ENCODE measurements at regions not wholly inside any gene's neighbourhood (a gene's known extent, or its start where the extent isn't known, plus 50 kb on each side); places are given as distances from the start of the nearest gene placed in this dataset.

- WGBS (ENCODE audit: insufficient coverage, low coverage, missing lambda C conversion rate), result 0% methylated on average over 4 of the region's 4 CpGs
- POLR2A ChIA-PET, result no interaction called here
- CTCF ChIA-PET (ENCODE audit: low intra/inter-chr PET ratio), result no interaction called here
- no peak overlapping the region for H3K4me2 ChIP-seq (ENCODE audit: insufficient read depth, low read length)
- no peaks in the 10 kb centered on the region for H4K20me1 ChIP-seq (replicated peaks; ENCODE audit: control insufficient read depth, insufficient read depth, low read length)
- no peaks in the 10 kb centered on the region for H3K36me3 ChIP-seq (ENCODE audit: control insufficient read depth, insufficient read depth, low read length)
- intact Hi-C loops (cut with micrococcal nuclease) (no loop called here), in situ Hi-C loops (cut with MboI) (no loop called here)
- FAIRE-seq (no peak), ATAC-seq (no peak), DNase-seq (ENCODE audit: extremely low read depth in 1 of 4, low spot score in 3 of 4) (no peak)
- no peak overlapping the region for H3K4me3 ChIP-seq
- BruUV-seq (replicated peaks), result no TSS peak
- no peaks in the 10 kb centered on the region for H3K79me2 ChIP-seq (ENCODE audit: control insufficient read depth, insufficient read depth, low read length)
- H3K27me3 ChIP-seq (ENCODE audit: control insufficient read depth in 2 of 2, insufficient read depth in 2 of 2, low read length in 2 of 2), result peaks cover 0 to 60% of the 10 kb centered on the region in 2 experiments; a peak in 2 of 5 replicates
- no peaks in the 10 kb centered on the region for H3K9me3 ChIP-seq (replicated peaks; ENCODE audit: control insufficient read depth, insufficient read depth, low read depth, low read length)
- H3K4me1 ChIP-seq (replicated peaks in 1 of 2; ENCODE audit: control insufficient read depth in 2 of 2, insufficient read depth in 2 of 2, low read length in 2 of 2), result no peaks in the 10 kb centered on the region
- H2AFZ ChIP-seq (ENCODE audit: low read depth, low read length), result no peak overlapping the region
- no peaks in the 10 kb centered on the region for H3K9me1 ChIP-seq (ENCODE audit: control insufficient read depth, insufficient read depth, low read length)
- H3K9ac ChIP-seq (ENCODE audit: insufficient read depth in 1 of 2, low read depth in 2 of 2, low read length in 2 of 2), result no peak overlapping the region
- TF ChIP-seq ZNF24 (IDR thresholded peaks at IDR 0.05) (no peak), ATF1 (CRISPR knock-in tag; IDR thresholded peaks at IDR 0.05) (no peak), ATF1 (tag; IDR thresholded peaks at IDR 0.05) (no peak), ZNF431 (CRISPR knock-in tag; IDR thresholded peaks at IDR 0.05) (0 out of 2 replicates have a peak, but pooled peaks have one; percentile 47), ZNF253 (CRISPR knock-in tag; conservative IDR thresholded peaks at IDR 0.05) (no peak), SMARCE1 (IDR thresholded peaks at IDR 0.05) (no peak), FOXJ3 (CRISPR knock-in tag; IDR thresholded peaks at IDR 0.05) (no peak), MCM2 (IDR thresholded peaks at IDR 0.05; ENCODE audit: low read depth) (no peak), SRF (CRISPR knock-in tag; IDR thresholded peaks at IDR 0.05) (no peak), NFIC (IDR thresholded peaks at IDR 0.05) (peak; percentile 33; the same call in 1 of the 2 replicates), FOS (IDR thresholded peaks at IDR 0.05; ENCODE audit: extremely low read depth, insufficient read length) (no peak), NEUROD1 (IDR thresholded peaks at IDR 0.05; ENCODE audit: borderline replicate concordance, low read depth, low read length, partially characterized antibody) (no peak), RFX7 (CRISPR knock-in tag; IDR thresholded peaks at IDR 0.05) (no peak)
- no peak overlapping the region for H3K27ac ChIP-seq (ENCODE audit: extremely low read depth, low read depth, low read length)
These were observed 193.2 kb downstream of the NDUFA10 start for GRCh38 chr2:239831861-239832489.
